ENCODE measurements at regions not wholly inside any gene's neighbourhood (a gene's known extent, or its start where the extent isn't known, plus 50 kb on each side); places are given as distances from the start of the nearest gene placed in this dataset.
A peak's percentile ranks its signal among the peaks of the same experiment; 100 is the strongest.
"Not testable (repeated sequence)": the region's sequence is repeated elsewhere in the genome, so short reads cannot be mapped to it uniquely, and the experiment has no call there.

DNA sequence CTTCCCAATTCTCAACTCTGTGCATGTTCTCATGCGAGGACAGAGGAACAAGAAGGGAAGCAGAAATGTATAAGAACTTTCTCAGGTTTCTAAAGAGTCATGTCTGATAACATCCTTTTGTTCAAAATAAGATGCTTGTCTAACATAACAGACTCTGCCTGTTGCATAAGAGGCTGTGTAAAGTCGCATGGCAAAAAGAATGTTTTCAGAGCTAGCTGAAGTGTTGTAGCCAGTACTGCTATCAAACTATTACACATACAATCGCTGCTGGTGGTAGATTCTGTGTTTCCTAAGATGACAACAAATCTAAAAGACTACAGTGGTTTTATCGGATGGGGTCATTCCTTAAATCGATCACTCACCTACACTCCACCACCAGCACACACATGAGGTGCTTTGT lies 487.5 kb downstream of the IRS1 start:
- no peak for DNase-seq

DNA sequence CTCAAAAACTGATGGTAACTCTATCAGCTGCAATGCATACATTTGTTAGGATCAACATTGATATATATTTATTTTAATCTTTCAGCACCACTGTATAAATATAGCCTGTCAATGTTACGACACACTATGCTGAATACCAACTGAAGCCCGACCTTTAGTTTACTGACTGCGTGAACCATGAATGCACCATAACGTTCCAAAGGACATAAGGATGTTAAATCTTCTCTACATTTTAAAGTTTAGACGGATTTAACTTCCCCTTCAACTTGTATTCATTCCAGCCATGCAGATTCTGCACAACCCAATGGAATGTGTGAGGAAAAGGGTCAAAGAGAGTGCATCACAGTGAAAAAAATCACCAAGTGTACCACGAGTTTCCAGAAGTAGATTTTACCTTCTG lies 489.5 kb downstream of the IRS1 start:
- DNase-seq: no peak

DNA sequence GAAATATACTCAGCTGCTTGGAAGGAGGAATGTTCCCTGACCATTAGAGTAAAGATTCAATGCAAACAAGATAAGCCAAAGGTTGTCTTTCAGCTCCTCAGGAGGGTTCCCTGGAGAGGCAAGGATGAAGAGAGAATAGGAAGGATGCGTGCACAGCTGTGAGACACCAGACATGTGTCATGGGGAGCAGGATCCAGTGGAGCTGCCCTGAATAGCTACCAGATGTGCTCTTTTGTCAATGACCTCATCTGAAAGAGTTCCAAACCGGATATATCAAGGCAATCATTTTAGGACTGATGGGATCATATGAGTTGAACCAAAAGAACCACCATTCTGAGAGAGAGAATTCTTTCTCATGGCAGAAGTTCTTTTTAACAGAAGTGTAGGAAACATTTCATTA lies 490.6 kb downstream of the IRS1 start:
- DNase-seq: peak; percentile 29

DNA sequence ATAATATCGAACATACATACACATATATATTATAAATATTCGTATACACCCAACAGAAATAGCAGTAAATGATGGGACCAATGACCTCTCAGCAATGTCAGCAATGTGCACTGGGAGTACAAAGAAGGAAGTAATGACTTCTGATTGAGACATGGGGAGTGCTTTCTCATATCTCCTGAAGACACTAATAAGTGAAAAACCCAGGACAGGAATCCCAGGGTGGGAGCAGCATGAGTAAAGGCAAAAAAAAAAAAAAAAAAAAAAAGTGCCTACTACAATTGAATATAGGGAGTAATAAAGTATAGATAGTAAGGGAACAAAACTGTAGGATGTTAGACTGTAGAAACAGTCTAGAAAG lies 491.3 kb downstream of the IRS1 start:
- DNase-seq: no peak

DNA sequence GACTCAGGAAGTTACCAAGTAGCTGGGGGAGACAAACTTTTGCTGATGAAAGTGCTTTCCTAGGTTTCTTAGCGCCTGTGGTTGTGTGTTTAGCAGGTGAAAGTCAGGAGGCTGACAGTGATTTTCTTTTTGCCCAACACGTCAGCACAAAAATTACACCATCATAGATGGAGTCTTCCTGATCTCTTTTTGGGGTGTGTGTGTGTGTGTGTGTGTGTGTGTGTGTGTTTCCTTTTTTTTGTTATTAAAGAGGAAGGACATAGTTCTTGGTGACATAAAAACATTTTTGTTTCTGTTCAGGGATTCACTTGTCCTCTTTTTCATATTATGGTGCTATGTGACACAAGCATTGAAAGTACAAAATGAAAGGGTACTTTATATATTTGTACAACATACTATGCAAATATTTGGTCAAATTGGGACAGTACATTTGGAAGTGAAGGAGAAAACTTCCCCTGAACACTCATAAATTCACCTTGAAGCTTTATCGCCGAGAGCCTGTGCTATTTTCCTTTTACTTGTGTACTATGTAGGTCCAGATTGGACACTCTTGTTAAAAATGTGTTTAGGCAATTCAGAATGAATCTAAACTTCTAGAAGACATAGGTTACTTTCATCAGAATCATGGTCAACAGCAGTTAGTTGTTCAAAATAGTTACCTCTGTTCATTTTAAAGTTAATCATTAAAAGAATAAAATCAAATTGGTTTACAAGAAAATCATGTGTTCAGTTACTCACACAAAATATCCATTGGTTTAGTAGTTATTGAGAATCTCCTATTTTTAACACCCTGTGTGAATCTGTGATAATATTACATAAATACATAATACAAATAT lies 491.9 kb downstream of the IRS1 start:
- peak; percentile 15 for DNase-seq

DNA sequence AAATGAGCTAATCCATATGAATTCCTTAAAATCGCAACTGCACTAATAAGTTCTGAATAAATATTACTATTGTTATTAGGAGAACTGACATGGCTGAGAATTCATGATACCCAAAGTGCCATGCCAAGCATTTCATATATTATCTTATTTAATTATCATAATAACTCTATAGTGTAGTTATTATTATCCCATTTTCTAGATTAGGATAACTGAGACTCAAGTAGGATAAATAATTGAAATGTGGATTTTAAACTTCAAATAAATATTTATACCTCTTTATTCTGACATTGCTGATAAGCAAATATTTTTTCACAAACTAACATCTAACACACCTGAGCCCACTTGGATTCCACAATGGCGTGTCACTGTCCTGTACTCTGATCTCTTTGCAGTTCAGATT lies 492.7 kb downstream of the IRS1 start:
- DNase-seq: no peak

DNA sequence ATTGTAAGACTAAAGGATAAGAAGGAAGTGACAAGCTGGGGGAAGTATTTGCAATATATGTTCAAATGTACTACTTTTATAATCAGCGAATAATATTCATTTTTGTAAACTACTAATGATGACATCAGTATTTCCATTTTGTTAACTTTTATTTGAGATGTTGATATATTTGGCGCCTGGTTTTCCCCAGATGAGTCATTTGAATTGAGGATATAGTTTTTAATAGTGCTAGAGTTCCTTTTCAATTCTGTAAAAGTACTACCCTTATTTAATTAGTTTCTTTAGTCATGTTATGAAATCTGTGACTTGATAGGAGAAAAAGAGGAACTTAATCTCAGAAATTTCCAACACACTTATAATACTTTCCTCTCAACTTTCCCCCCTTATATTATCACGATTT lies 495.3 kb downstream of the IRS1 start:
- DNase-seq: no peak

DNA sequence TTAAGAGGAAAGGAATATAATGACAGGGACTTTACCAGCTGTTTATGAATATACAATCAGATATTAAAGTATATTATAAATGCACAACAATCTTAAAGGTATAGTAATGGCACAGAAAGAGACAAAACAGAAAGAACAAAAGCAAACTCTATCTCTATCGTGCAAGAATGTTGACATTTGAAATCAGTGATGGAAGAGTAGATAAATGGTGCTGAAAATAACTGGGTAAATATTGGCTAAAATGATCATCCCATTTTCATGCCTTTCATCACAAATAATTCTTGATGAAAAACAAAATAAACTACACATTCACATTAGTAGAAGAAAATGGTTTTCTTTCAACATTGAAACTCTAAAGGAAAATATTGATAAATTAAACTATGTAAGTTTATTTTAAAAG lies 495.9 kb downstream of the IRS1 start:
- DNase-seq: no peak

DNA sequence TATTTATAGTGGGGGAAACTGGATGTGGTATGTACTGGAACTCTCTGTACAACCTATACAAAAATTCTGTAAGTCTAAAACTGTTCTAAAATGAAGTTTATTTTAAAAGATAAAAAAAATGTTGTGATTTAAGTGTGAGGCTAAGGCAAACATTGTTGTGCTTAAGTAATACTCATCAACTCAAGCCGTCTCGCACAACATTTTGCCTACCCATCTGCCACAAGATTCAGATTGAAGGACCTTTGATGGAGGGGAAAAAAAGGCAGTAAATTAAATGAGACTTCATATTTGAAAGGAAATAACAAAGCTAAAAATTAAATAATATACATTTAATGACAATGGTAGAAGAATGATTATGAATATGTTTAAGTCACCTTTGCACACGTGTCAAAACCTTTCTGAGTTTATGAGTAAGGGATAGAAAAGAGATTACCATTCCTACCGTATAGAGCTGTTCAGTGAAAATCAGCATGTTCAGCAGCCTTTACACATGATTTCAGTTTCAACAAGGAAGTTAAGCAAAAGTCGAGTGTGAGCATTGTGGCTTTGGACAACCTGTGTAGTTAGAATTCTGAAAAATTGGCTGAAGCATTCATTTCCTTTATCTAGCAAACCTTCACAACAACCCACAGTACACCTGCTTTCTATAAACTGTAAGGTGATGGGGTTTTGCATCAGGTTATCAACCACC lies 499.3 kb downstream of the IRS1 start:
- DNase-seq: no peak

DNA sequence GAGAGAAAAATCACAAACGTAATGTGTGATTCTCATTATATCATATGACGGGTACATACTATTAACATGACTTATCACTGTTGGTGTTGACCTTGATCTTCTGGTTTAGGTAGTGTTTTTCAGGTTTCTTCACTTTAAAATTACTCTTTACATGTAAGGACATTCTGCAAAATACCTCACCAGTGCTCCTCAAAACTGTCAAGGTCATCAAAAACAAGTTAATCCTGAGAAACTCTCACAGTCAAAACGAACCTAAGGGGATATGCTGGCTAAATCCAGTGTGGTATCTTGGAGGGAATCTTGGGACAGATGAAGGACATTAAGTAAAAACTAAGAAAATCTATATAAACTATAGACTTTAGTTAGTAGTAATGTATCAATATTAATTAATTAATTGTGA lies 499.8 kb downstream of the IRS1 start:
- no peak for DNase-seq

DNA sequence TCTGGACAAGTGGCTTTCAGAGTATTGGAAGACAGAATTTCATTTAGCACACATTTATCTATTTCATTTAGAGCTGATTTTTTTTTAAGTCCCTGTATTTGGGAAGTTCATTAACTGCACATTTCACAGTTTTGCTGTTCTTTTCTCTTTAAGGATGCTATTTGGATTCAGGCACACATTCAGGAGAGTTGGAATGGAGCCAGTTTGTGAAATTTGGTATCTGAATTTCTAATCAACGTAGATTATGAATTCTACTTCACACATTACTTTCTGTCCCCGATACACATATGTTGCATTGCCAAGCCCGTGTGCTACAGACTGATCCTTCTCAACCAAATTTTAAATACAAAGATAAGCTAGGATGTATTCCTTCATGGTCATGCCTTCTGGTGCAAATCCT lies 503.9 kb downstream of the IRS1 start:
- no peak for DNase-seq

DNA sequence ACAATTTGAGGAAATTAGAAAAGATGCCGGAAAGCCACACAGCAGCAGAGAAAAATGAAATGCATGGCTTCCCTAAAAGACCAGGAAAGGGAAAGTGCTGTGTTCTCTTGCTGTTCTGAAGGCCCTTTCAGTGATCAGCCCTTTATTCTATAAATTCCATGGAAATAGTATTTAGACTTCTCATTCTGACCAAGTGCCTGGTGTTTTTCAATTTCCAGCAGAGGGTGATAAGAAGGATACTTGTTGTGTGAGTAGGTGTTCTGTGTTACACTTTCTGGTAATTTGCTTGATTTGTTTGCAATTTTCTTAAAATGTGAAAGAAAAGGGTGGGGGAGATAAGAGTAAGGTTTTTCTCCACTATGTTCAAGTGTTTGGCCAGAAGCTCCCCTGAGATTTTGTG lies 504.5 kb downstream of the IRS1 start:
- no peak for DNase-seq

DNA sequence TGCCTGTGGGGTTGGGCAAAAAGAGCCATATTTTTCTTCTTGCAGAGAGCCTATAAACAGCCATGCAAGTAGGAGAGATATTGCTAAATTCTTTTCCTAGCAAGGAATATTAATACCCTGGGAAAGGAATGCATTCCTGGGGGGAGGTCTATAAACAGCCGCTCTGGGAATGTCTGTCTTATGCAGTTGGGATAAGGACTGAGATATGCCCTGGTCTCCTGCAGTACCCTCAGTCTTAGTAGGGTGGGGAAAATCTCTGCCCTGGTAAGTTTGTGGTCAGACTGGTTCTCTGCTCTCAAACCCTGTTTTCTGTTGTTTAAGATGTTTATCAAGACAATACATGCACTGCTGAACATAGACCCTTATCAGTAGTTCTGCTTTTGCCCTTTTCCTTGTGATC lies 508.3 kb downstream of the IRS1 start:
- not testable (repeated sequence) for DNase-seq

DNA sequence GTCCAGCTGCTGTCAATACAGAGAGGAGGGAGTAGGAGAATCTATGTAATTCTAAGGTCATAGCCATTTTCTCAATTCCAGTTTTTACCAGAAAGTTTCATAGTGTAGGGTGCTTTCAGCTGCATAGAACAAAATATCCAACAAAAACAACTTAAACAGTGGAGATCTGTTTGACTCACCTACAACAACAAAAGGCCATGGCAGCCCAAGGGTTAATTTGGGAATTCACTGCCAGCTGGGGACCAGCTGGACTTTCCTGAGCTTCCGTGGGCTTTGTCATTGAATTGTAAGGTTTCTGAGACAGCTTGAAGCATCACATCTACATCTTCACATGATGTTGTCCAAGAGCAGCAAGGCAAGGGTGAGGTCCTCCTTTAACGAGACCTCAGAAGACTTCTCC lies 512.7 kb downstream of the IRS1 start:
- DNase-seq: no peak

DNA sequence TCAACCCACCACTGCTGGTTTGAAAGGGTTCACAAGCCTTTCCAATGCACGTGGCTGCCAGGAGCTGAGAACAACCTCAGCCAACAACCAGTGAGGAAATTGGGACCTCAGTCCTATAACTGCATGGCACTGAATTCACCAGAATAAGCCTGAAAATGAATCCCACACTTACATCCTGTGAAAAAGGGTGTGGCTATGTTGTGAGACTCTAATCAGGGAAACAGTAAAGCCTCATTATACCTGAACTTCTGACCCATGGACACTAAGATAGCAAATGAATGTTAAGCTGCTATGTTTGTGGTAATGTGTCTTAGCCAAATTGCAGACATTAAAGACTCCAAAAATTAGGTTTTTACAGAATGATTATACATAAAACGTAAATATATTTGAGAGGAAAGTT lies 515.8 kb downstream of the IRS1 start:
- no peak for DNase-seq

DNA sequence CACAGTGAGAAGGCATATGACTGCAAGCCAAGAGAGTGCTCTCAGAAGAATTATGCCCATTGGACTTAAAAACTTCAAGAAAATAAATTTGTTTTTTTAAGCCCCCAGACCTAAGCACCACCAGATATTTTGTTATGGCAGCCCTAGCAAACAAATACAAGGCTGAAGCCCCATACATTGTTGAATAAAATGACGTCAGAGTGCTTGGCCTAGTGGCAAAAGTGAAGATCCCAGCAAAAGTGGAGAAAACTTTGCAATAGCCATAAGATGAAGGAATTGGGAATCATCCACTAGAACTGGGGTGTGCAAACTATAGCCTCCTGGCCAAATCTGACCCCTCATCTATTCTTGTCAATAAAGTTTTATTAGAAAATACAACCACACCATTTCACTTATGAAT lies 517.5 kb downstream of the IRS1 start:
- no peak for DNase-seq

DNA sequence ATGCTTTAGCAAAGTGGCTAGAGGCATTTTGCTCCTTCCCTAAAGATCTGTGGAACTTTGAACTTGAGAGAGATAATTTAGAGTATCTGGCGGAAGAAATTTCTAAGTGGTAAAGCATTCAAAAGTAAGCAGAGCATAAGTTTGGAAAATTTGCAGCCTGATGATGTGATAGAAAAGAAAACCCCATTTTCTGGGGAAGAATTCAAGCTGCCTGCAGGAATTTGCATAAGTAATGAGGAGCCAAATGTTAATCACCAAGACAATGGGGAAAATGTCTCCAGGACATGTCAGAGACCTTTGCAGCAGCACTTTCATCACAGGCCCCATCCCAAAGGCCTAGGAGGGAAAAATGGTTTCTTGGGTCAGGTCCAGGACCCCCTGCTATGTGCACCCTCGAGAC lies 519.5 kb downstream of the IRS1 start:
- DNase-seq: not testable (repeated sequence)

DNA sequence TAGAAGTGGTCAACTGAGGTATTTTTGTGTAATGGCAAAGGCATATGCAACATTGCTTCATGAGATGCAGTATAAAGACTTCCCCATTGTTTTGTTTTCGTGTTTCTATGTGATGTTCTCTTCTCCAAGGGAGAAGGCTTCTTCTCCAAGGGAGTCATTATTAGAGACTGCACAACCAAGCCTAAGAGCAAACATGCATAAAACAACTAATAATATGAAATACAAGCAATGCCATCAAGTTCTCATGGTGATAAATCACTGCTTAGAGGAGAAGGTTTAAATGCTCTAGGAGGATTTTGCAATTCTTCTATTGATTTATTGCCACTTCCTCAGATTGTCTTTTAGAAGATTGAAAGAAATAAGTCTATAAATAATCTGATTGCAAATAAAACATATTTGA lies 524.4 kb downstream of the IRS1 start:
- DNase-seq: no peak

DNA sequence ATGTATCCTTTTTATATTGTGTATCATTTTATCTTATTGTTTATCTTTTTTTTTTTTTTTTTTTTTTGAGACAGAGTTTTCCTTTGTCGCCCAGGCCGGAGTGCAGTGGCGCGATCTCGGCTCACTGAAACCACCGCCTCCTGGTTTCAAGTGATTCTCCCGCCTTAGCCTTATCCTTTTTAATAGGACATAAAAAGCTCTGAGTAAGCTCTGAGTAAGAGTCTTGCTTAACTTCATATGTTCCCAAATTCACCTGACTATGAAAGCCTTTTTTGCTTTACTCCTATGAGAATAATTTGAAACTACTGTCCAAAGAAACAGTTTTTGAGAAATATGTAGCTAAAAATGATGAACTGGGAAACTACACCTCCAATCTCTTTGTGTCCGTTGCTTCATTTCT lies 525.5 kb downstream of the IRS1 start:
- DNase-seq: no peak

DNA sequence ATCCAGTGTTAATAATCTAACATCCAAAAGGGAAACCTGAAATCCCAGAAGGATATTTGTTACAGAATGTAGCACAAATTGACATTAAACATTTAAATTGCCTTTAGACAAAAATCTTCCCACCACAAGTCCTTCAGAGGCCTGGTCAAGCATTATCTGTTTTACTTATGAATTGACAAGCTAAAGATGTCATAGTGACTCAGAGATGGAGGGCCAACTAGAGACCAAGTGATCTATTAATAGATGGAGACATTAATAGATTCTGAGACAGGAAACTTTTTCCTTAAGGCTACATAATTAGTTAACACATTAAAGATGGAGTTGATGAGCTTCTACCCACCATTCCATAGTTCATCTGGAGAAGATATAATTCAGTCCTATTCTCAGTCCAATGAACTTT lies 526.2 kb downstream of the IRS1 start:
- no peak for DNase-seq

DNA sequence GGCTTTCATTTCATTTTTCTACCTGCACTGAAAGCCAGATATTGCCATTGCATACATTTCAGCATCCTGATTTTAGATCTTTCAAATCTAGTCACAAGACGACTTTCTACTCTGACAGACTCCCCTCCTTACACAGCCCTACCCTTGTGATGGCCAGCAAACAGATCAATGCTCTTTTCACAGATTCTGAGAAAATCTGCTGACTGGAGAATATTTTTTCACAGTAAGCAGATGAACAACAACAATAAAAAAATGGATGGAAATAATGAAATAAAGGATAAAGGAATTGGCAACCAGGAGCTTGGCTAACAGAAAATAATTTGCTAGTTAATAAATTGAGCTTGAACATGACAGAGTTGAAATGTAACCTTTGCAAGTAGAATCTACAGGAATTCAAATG lies 527.2 kb downstream of the IRS1 start:
- DNase-seq: no peak

DNA sequence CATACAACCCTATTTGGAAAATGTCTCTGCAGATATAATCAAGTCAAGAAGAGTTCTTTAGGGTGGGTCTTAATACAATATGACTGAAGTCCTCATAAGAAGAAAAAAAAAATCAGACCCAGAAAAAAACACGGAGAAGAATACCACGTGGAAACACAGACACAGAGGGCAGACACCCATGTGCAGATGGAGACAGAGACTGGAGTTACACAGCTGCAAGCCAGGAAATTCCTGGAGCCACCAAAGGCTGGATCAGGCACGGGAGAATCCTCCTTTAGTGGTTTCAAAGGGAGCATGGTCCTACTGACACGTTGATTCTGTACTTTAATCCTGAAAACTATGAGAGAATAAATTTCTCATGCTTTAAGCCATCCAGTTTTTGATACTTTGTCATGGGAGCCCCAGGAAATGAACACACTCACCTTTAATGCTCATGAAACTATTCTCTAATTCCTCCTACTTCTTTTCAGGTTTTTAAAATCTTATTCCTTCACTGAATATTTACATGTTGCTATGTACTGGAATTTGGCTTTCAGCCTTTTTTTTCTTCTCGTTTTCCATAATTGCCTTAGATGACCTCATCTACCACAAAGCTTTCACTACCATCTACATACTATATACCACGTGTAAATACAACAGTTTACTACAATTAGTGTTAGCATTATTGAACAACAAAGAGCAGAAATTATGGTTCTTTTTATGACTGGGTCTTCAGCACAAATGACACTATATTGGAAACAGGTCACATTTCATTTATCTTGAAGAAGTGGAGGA lies 529.1 kb downstream of the IRS1 start:
- DNase-seq: no peak

DNA sequence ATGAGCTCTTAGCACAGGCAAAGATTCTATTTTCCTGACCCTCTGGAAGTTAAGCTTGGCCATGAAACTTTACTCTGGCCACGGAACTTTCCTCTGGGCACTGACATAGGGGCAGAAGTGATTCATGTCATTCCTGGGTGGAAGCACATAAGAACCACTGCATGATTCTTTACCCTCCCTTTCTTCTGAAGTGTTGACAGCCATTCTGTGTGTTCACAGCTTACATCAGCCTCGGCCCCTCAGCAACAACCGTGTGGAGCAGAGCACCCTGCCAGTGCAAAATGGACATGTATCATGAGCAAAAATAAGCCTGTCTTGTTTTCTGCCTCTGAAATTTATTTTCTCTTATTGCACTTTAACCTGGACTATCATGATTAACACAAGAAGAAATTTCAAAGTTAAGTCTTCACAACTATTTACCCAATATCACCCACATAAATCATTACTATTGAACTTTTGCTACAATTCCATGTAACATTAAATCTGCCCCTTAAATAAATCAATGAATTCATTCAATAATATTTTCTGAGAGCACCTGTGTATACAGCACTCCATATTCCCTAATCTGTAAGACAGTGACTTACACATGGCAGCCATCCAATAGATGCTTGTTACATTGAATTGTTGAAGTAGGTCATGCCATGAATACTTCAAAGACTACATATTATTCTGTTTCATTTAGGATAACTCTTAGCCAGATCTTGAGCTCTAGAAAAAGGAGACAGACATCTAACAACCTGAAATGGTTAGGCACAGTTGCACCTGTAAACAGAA lies 531.9 kb downstream of the IRS1 start:
- no peak for DNase-seq
